ENCODE measurements at regions not wholly inside any gene's neighbourhood (a gene's known extent, or its start where the extent isn't known, plus 50 kb on each side); places are given as distances from the start of the nearest gene placed in this dataset.

- DNase-seq (ENCODE audit: low read depth): no peak
These were observed 51.5 kb upstream of the ARID1B start for GRCh38 chr6:156725712-156726111.

GRCh38 chr6:156720691-156721685 is 56.2 kb upstream of the ARID1B start:
- no peak for DNase-seq (ENCODE audit: low read depth)

GRCh38 chr6:156719720-156720563 is 57.2 kb upstream of the ARID1B start:
- DNase-seq (ENCODE audit: low read depth): no peak

GRCh38 chr6:156719395-156719719 is 57.8 kb upstream of the ARID1B start:
- no peak for DNase-seq (ENCODE audit: low read depth)

- no peak for DNase-seq (ENCODE audit: low read depth)
These were observed 58.4 kb upstream of the ARID1B start for GRCh38 chr6:156718647-156719394.

- DNase-seq (ENCODE audit: low read depth): no peak
These were observed 59.6 kb upstream of the ARID1B start for GRCh38 chr6:156717542-156717941.

GRCh38 chr6:156715839-156716238 is 61.3 kb upstream of the ARID1B start:
- DNase-seq (ENCODE audit: low read depth): no peak

GRCh38 chr6:156713548-156713947 is 63.6 kb upstream of the ARID1B start:
- DNase-seq (ENCODE audit: low read depth): no peak

- DNase-seq (ENCODE audit: low read depth): no peak
These were observed 66.7 kb upstream of the ARID1B start for GRCh38 chr6:156710479-156710878.

GRCh38 chr6:156707818-156708217 is 69.4 kb upstream of the ARID1B start:
- no peak for DNase-seq (ENCODE audit: low read depth)

GRCh38 chr6:156703719-156704118 is 73.5 kb upstream of the ARID1B start:
- DNase-seq (ENCODE audit: low read depth): no peak

- no peak for DNase-seq (ENCODE audit: low read depth)
These were observed 75.2 kb upstream of the ARID1B start for GRCh38 chr6:156701966-156702365.

- no peak for DNase-seq (ENCODE audit: low read depth)
These were observed 76.6 kb upstream of the ARID1B start for GRCh38 chr6:156700440-156701057.

- DNase-seq (ENCODE audit: low read depth): no peak
These were observed 77.2 kb upstream of the ARID1B start for GRCh38 chr6:156699935-156700334.

- DNase-seq (ENCODE audit: low read depth): no peak
These were observed 78.2 kb upstream of the ARID1B start for GRCh38 chr6:156699017-156699421.

- no peak for DNase-seq (ENCODE audit: low read depth)
These were observed 78.8 kb upstream of the ARID1B start for GRCh38 chr6:156698239-156699016.

- DNase-seq (ENCODE audit: low read depth): no peak
These were observed 79.8 kb upstream of the ARID1B start for GRCh38 chr6:156697225-156697830.

GRCh38 chr6:156695742-156696141 is 81.4 kb upstream of the ARID1B start:
- no peak for DNase-seq (ENCODE audit: low read depth)

GRCh38 chr6:156694679-156695078 is 82.5 kb upstream of the ARID1B start:
- DNase-seq (ENCODE audit: low read depth): no peak

GRCh38 chr6:156691018-156691417 is 86.2 kb upstream of the ARID1B start:
- no peak for DNase-seq (ENCODE audit: low read depth)
